HG02938 (cell line): ENCODE measurements at regions not wholly inside any gene's neighbourhood (a gene's known extent, or its start where the extent isn't known, plus 50 kb on each side); places are given as distances from the start of the nearest gene placed in this dataset.
"Not testable (repeated sequence)": the region's sequence is repeated elsewhere in the genome, so short reads cannot be mapped to it uniquely, and the experiment has no call there.

Experiments used
- ATAC-seq: cut with Tn5 transposase; IDR thresholded peaks from one replicate; pipeline ENCODE4 v1.9.1; 2021; ENCODE audit warnings: mild to moderate bottlenecking, moderate library complexity; ENCODE audit not compliant: unreplicated experiment

DNA sequence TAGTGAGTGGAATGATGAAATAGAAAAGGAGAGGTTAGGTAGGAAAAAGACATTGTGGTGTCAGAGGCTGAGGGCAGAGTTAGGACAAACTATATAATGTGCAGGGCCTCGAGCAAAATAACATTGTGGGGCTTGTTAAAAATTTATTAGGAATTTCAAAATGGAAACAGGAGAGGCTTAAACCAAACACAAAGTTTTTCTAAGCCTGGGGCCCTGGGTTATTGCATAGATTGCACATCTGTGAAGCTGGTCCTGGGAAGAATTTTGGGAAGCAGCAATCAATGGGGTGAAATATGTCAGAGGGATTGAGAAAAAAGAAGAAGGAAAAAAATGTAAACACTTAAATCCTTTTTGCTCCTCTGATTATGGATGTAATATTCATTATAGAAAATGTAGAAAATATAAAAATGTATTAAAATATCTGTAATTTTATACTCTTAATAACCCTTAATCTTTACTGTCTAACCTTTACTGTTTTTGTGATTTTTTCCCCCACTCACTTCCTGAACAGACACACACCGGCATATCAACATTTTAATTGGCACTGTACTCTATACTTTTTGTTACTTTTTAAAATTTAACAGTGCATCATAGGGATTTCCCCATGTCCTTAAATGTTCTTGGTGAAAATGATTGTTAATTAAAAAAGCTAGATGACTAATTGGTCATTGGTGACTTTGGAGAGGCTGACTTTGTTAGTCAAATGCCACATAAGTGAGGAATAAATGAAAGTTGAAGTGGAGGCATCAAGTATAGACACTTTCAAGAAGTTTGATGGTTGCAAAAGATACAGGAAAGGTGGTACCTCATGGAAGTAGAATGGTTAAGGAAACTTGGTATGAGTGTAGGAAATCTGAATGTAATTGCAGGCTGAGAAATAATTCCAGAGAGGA lies 183.4 kb downstream of the NFKBIZ start:
- ATAC-seq = no peak

DNA sequence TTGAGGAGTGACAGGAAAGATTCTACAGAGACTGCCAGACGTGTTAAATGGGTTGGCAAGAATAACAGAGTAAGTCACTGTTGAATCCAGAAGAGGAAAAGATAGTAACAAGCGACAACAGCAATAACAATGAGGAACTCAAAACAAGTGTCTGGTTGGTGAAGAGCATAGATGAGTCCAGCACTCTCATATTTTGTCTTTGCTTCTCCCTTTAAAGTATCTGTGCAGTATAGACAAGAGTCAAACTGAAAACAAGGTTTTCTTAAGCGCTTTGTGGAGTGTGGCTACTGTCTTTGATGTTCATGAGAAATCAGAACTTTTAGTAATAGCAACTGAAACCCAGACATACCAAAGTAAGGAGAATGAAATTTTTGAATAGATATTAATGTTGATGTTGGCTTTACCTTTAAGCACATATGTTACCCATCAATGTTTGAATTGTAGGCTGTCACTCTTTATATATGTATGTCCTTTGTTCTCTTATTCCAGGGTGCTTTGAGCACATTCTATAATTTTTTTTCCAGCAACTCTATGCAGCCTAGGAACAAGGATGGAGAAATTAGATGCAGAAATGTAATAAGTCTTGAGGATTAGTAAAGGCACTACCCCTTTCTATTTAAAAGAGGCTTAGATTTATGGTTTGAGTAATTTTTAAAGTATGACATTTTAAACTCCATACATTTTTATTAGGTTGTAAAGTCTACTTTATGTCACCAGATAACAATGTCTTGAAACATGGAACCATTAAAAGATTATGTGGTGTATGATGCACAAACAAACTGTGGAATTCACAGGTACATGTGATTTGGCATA lies 185.5 kb downstream of the NFKBIZ start:
- peak; percentile 42 for ATAC-seq

DNA sequence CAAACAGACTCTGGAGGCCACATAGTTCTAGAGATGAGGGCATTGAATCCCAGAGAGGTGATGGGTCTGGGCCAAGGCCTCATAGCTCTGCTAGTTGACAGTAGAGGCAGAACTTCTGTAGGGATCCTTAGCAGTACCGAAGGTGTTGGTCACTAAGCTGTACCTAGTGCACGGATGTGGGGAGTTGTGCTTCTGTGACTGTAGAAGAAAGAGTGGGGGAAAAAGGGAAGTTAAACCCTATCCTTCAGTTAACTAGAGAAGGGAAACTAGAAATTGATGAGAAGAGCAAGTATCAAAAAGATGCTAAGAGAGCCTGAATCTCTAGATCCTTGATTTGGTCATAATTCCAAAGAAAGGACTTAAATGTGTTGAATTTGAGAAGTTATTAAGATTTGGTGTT lies 186.7 kb downstream of the NFKBIZ start:
- ATAC-seq = peak; percentile 42

DNA sequence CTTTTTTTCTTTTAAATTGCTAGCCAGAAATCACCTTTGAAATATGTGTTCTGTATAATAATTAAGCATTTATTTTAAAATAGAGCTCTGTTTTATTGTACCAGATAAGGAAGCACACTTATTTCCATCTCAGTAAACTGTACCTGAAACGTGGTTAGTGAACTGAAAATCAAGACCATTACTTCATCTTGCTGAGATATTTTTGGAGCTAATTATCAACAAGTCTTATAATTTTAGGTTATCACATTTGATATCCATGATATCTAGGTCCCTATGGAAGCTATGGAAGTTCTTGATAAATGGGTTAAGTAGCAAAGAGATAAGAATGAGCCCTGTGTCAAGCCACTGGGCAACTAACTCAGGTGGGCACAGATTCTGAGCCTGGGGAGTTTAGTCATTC lies 187.2 kb downstream of the NFKBIZ start:
- ATAC-seq = no peak

DNA sequence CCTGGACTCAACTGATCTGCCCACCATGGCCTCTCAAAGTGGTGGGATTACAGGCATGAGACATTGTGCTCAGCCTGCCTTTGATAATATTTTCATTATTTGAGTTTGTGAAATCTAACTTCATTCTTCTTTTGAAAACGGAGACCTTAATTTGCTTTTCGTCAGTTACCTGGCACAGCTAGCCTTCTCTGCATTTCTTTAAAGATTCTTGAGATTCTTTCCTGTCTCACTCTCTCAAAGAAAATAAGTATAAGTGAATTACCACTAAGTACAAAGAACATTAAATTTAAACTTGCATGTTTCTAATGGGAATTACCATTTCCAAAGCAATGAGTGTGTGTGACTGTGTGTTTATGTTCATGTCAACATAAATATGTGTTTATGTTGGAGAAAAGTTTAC lies 187.9 kb downstream of the NFKBIZ start:
- no peak for ATAC-seq

DNA sequence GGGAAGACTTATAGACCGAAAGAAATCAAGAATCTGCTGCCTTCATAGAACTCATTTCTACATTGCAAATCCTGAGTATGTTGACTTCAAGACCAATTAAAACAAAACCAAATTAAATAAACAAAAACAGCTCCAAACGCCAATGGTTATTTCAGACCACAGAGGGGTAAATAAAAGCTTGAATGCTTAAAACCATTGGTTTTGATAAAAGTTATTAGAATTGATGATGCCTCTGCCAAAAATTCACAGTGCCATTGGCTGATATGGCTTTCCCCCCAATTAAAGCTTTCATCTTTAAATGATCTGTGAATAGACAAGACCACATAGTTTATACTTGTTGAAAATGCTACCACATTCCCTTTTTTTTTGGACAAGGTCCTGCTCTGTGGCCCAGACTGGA lies 188.5 kb downstream of the NFKBIZ start:
- ATAC-seq = no peak

DNA sequence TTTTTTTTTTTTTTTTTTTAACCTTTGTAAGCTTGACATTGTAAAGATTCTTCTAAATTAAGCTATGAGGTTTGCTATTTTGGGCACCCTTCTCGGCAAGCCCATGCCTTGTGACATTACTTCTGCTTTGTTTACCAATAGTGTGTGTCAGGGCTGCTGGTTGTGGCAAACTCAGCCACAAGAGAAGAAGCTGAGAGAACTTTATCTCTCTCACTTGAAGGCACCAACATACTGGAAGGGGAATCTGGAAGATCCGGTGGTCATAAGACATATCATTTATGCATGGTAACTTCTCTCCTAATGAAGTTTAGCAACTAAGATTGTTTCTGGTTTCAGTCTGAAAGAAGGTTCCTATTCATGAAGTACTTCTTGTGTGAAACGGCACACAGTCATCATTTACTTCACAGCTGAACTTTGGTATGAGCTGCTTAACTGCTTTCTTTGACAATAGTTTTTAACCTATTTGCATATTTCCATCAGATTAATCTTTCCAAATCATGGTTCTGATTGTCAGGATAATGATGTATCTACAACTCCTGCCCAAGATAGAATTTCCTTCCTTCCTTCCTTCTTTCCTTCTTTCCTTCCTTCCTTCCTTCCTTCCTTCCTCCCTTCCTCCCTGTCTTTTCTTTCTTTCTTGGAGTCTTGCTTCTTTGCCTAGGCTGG lies 189.3 kb downstream of the NFKBIZ start:
- peak; percentile 81 for ATAC-seq

DNA sequence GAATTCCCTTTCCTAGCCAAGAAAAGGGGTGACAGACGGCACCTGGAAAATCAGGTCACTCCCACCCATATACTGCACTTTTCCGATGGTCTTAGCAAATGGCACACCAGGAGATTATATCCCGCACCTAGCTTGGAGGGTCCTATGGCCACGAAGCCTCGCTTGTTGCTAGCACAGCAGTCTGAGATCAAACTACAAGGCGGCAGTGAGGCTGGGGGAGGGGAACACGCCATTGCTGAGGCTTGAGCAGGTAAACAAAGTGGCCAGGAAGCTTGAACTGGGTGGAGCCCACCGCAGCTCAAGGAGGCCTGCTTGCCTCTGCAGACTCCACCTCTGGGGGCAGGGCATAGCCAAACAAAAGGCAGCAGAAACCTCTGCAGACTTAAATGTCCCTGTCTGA lies 190.8 kb downstream of the NFKBIZ start:
- not testable (repeated sequence) for ATAC-seq

DNA sequence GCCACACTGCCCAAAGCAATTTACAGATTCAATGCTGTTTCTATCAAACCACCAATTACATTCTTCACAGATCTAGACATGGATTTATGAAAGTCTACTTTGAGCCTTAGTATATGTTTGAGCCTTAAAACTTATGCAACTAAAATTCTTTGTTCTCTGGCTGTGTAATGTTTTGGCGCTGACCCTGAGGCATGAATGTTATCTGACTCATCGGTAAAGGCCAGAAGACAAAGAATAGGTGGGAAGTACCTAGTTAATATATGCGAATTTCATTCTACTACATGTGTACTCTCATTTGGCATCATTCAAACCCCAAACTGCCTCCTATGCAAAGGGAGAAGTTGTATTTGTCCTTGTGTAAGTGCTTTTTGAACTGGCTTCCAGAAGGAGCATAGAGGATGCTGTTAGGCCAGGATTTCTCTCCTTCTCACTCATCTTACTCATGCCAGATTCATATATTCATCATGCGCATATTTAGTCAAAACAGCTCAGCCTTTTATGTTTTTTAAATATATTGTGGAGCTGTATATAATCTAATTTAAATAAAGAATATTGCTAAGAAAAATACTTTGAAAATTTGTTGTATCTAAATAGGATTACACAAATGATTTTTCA lies 204.2 kb downstream of the NFKBIZ start:
- peak; percentile 47 for ATAC-seq

DNA sequence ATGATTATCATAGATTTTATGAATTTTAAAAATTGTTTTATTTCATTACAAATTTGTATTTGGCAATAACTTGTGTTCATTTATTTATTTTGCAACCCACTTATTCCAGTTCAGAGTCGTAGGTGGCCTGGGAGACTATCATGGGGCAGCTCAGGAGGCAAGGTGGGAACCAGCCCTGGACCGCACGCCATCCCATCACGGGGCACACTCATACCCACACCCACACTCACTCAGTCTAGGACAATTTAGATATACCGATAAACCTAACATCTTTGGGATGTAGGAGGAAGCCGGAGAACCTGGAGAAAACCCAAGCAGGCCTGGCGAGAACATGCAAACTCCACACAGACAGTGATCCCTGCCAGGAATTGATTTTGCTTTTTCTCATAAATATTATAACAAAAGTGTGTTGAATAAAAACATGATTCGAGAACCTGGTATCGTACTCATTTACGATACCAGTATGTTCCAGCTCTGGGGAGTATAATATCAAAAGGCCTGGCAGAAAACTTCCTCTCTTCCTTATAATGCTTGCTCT lies 205.3 kb downstream of the NFKBIZ start:
- no peak for ATAC-seq

DNA sequence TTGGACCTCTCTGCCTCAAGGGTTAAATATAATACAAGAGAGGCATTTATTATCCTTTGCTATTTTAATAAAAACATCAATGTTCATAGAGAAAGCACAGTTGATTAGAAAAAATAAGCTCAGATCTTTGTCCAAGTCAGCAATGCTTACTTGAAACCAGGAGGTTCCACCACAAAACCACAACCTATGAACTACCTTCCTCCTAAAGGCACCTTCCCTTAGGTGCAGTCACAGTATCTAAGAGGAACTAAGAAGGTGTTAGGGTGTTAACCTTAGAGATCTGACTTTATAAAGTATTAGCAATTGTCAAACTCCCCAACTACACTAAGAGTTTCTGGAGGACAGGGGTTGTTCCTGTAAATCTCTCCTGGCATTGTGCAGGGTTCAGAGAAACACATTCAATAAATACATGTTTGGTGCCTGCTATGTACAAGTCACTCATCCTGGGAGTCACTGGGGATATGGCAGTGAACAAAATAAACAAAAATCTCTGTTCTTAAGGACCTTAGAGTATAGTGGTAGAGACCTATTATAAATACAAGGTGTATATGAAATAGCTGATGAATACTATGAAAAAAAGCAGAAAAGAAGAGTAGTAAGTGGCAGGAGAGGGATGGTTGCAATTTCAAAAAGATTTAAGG lies 208.6 kb downstream of the NFKBIZ start:
- ATAC-seq = peak; percentile 73

DNA sequence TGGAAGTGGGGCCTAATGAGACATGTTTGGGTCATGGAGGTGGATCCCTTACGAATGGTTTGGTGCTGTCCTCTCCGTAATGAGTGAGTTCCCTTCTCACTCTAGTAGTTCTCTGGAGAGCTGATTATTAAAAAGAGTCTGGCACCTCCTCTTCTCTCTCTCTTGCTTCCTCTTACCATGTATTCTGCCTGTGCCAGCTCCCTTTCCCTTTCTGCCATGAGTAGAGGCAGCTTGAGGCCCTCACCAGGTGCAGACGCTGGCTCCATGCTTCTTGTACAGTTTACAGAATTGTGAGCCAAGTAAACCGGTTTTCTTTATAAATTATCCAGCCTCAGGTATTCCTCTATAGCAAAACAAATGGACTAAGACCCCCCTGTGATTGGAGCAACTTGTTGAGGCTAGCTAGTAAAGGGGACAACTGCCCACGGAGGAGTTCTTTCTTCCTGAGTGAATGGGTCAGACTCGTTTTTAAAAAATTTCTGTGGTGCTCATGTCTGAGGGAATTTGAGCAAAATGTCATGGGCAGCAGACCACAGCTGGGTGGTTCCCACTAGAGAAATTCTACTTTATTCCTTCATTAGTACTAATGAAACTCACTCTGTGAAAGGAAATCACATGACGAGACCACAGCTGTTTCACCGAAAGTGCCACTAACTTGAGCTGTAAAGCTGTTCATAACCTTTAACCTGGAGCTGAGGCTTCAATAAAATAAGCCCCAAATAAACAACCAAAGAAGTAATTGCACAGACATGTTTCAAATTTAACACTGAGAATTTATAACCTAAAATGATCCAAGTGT lies 210.0 kb downstream of the NFKBIZ start:
- peak; percentile 77 for ATAC-seq

DNA sequence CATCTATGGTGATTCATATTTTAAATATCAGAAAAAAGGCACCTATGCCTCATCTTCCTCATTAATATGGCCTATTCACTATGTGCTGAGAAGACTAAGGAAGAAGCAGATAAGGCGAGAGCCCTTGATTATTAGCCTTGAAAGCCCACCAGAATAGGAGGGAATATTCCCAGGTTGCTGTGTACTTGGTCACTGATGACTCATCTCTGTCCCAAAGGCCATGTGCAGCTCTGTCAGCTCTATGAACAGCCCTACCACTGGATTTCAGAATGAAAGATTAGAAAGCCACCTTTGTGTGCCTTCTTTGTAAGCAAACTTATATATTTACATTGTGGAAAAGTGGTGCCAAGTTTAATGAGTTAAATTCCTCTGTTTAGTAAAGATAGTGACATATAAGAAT lies 211.5 kb downstream of the NFKBIZ start:
- ATAC-seq = no peak

DNA sequence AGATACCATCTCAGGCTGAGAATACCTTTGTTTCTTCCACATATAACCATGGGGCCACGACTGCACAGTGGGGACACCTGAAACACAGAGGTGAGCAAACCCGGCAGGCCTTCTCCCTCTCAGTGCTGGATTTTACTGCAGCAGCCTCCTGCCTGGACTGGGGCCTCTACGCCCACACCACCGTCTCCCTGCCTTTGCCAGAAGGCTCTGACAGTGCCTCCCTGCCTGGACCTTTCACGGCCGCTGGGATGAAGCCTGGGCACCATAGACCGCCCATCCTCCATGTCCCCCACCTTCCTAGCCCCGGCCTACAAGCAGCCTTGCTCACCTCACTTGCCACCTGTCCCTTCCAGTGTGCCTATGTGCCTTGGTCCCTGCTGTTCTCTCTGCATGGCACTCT lies 214.3 kb downstream of the NFKBIZ start:
- no peak for ATAC-seq

DNA sequence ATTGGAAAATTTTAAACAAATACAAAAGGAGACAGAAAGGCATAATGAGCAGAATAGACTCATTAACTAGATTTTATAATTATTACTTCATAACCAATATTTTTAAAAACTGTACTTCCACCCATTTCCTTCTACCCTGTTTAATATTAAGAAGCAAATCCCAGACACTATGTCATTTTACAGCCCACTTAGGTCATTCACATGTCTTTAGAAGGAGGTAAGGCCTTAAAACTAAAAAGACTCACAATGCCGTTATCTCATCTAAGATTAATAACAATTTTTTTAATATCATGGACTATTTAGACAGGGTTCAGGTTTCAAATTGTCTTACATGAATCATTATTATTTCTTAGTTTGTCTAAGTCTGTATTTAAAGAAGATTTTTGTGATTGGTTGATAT lies 217.2 kb downstream of the NFKBIZ start:
- ATAC-seq = no peak

DNA sequence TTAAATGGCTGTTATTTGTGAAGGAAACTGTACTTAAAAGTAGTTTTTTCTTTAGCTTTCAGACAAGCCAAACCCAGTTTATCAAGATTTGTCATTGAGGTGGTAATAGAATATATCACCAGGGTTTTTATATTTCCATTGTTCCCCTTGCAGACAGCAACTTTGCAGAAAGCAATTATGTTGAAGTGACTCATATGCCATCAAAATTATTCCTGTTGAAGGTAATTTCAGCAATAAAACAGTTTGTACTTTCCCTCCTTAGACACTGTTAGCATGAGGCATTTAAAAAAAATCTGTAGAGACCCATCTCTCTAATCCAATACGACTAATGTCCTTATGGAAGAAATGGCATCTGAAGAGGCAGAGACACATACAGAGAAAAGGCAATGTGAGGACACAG lies 219.0 kb downstream of the NFKBIZ start:
- ATAC-seq = no peak

DNA sequence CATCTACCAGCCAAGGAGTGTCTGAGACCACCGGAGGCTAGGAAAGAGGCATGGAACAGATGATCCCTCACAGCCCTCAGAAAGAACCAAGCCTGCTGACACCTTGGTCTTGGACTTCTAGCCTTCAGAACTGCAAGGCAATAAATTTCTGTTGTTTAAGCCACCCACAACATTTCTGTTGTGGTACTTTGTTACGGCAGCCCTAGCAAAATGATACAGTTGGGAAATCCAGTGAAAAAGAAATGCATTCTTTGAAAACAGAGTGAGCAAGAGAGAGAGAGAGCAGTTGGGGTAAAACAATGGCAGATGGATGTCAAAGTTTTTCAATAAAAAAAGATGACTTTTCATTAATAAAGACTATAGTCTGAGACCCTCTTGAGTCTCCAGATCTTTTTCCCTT lies 219.4 kb downstream of the NFKBIZ start:
- ATAC-seq = no peak

DNA sequence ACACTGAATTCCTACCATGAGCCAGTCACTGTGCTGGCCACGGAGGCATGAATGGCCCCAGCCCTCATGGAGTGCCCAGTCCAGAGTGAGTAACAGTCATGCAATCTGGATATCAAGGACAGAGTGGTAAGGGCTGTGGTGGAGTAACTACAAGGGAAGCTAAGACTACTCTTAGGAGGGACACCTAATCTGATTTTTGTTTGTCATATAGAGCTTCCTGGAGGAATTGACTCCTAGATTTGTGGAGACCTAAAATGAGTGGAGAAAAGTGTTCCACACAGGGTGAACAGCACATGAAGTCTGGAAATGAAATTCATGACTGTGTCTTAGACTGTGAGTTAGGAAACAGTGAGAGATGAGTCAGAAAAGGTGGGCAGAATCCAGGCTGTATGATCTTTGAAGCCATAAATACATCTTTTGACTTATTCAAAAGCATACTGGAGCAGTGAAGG lies 219.9 kb downstream of the NFKBIZ start:
- ATAC-seq = no peak

DNA sequence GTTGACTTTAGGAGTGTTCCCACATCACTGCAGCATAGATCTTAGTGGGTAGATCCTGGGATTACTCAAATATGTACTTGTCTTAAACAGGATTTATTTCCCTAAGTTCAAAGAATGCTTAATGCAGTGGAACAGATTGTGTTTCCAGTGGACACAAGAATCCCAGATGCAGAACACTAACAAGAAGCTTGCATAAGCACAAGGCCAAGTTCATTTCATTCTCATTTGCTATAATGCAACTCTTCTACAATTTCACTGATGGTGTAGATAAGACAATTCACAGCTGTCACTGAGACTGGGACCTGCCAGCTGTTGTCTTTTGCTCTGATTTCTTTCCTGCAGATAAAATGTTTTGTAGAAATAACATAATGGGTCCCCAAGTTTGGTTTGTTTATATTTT lies 225.6 kb downstream of the NFKBIZ start:
- no peak for ATAC-seq
